HFFc6 (cell line): ENCODE measurements at regions not wholly inside any gene's neighbourhood (a gene's known extent, or its start where the extent isn't known, plus 50 kb on each side); places are given as distances from the start of the nearest gene placed in this dataset.

Experiments used
- DNase-seq: peaks from one replicate; pipeline ENCODE4 v3.0.0-alpha.2; 2018
- H3K27ac Mint-ChIP-seq: 2 replicates; pipeline ENCODE4 v1.8.0; 2020; ENCODE audit warnings: mild to moderate bottlenecking, mixed read lengths
- H3K27me3 Mint-ChIP-seq: 2 replicates; pipeline ENCODE4 v1.8.0; 2021; ENCODE audit warnings: mild to moderate bottlenecking, moderate library complexity, mixed read lengths; ENCODE audit not compliant: insufficient read depth
- H3K36me3 Mint-ChIP-seq: 2 replicates; pipeline ENCODE4 v1.8.0; 2021; ENCODE audit warnings: low read depth, mixed read lengths
- H3K4me1 Mint-ChIP-seq: 2 replicates; pipeline ENCODE4 v1.8.0; 2020; ENCODE audit warnings: low read depth, mixed read lengths
- H3K4me3 Mint-ChIP-seq: 2 replicates; pipeline ENCODE4 v1.8.0; 2020; ENCODE audit warnings: mild to moderate bottlenecking, moderate library complexity, mixed read lengths
- H3K9me3 Mint-ChIP-seq: 2 replicates; pipeline ENCODE4 v1.8.0; 2020; ENCODE audit warnings: mild to moderate bottlenecking, mixed read lengths
- TF ChIP-seq, protein P1 (sequence below): fragments of 200-600 bp; sonication (generic); IDR thresholded peaks from 2 replicates; pipeline ENCODE4 v1.5.0; 2021; ENCODE audit warnings: antibody characterized with exemption, mild to moderate bottlenecking

DNA sequence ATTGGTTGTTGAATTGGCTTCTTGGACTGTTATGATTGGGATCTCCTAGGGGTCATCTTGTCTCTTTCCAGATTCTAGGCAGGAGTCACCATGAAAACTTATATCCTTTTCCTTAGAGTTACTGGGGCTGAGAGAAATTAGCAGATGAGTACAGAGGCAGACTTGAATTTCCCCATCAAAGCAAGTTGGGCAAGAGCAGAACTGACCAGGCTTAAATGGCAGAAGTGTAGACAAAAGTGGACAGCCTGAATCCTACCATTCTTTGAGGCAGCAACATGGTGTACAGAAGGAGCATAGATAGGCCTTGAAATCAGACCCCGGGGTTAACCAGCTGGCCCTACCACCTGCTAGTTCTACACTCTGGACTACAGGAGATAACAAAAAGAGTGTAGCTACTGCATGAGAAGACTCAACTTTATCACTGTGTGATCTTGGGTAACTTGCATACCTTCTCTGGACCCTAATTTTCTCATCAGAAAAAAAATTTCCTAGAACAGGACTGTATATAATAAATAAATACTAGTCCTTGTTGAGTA lies 427.4 kb upstream of the CADM1 start:
- Mint-ChIP-seq H3K4me3 (no peak overlapping the region), H3K9me3 (peaks cover 51% of the 10 kb centered on the region), H3K27ac (no peak overlapping the region), H3K36me3 (no peaks in the 10 kb centered on the region), H3K4me1 (no peaks in the 10 kb centered on the region), H3K27me3 (no peaks in the 10 kb centered on the region)
- DNase-seq = no peak
- TF ChIP-seq, protein P1, sequence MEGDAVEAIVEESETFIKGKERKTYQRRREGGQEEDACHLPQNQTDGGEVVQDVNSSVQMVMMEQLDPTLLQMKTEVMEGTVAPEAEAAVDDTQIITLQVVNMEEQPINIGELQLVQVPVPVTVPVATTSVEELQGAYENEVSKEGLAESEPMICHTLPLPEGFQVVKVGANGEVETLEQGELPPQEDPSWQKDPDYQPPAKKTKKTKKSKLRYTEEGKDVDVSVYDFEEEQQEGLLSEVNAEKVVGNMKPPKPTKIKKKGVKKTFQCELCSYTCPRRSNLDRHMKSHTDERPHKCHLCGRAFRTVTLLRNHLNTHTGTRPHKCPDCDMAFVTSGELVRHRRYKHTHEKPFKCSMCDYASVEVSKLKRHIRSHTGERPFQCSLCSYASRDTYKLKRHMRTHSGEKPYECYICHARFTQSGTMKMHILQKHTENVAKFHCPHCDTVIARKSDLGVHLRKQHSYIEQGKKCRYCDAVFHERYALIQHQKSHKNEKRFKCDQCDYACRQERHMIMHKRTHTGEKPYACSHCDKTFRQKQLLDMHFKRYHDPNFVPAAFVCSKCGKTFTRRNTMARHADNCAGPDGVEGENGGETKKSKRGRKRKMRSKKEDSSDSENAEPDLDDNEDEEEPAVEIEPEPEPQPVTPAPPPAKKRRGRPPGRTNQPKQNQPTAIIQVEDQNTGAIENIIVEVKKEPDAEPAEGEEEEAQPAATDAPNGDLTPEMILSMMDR = no peak

DNA sequence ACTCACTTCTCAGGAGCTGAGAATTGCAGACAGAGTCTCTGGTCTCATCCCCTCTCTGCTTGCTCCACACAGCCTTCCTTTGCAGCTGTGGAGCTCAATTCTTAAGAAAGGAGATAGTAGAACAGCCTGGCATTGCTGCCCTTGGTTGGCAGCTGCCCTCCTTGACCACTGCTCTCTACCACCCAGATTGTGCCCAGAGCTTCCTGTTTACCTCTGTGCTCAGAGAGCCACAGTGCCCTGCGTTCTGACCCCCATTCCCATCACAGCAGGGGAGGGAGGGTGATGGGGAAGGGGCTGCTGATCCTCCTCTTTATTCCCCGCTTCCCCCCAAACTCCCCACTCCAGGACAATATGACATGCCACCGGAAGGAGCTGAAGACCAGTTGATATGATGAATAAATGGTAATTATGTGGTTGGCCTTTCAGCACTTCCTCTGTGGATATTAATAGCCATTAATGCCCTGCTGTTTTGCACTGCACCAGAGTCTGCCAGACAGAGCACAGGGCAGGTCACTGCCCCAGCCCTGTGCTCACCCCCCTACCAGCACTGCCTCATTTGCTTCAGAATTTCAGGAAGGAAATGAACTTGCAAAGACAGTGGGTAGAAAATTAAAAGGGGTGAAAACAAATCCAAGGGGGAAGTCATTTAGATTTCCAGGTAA lies 426.8 kb upstream of the CADM1 start:
- no peaks in the 10 kb centered on the region for H3K27me3 Mint-ChIP-seq
- no peak for DNase-seq
- H3K27ac Mint-ChIP-seq = no peak overlapping the region
- H3K9me3 Mint-ChIP-seq = peaks cover 51% of the 10 kb centered on the region
- TF ChIP-seq, protein P1 = no peak
- no peak overlapping the region for H3K4me3 Mint-ChIP-seq
- H3K36me3 Mint-ChIP-seq = peaks cover 5% of the 10 kb centered on the region; the same call in 1 of the 2 replicates
- H3K4me1 Mint-ChIP-seq = no peaks in the 10 kb centered on the region

DNA sequence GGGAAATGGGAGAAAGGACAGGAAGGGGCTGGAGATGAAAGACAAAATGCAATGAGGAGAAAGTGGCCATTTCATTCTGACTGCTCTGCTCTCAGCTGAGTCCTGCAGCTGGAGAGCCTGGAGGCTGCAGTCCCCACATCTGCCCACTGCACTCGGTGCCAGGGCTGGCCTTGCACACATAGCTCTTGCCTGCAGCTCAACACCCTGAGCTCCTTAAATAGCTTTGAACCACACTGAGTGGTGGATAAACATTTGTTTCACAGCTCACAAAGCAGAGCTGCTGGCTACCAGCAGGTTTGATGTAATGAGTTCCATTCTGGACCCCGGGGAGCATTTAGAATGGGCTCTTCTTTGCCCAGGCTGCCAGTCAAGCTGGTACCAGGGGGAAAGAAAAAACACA lies 426.1 kb upstream of the CADM1 start:
- Mint-ChIP-seq H3K4me1 (no peaks in the 10 kb centered on the region), H3K36me3 (peaks cover 5% of the 10 kb centered on the region; the same call in 1 of the 2 replicates), H3K9me3 (peaks cover 45% of the 10 kb centered on the region), H3K27me3 (no peaks in the 10 kb centered on the region), H3K4me3 (no peak overlapping the region), H3K27ac (no peak overlapping the region)
- no peak for DNase-seq
- TF ChIP-seq, protein P1 = no peak

DNA sequence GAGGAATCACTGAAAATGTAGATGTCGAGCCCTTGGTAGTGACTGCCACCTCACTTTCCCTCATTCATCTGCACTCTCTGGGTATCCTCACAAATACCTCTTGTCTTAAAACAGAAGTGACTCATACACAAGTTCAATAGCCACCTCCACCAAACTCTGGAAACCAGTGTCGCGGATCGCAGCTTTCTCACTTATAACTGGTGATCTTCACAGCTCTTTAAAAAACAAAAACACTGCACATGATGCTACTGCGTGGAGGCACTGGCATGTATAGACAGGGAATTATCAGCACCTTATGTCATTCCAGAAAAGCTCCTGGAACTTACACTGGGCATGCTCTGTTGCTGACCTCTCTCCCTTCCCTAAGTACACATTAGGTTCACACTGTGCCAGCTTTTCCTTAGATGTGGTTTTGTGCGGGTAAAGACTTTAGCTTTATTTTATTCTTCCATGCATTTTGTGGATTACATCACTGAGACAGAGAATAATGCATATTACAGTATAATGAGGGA lies 425.5 kb upstream of the CADM1 start:
- no peak overlapping the region for H3K4me3 Mint-ChIP-seq
- H3K4me1 Mint-ChIP-seq = no peaks in the 10 kb centered on the region
- H3K9me3 Mint-ChIP-seq = peaks cover 42% of the 10 kb centered on the region
- peaks cover 5% of the 10 kb centered on the region; the same call in 1 of the 2 replicates for H3K36me3 Mint-ChIP-seq
- no peak overlapping the region for H3K27ac Mint-ChIP-seq
- H3K27me3 Mint-ChIP-seq = no peaks in the 10 kb centered on the region
- TF ChIP-seq, protein P1 = no peak
- DNase-seq = no peak

- Mint-ChIP-seq H3K27me3 (no peaks in the 10 kb centered on the region), H3K36me3 (peaks cover 5% of the 10 kb centered on the region), H3K4me1 (no peaks in the 10 kb centered on the region), H3K9me3 (peaks cover 37% of the 10 kb centered on the region), H3K27ac (no peak overlapping the region), H3K4me3 (no peak overlapping the region)
- DNase-seq = no peak
- TF ChIP-seq, protein P1 = no peak
Measured at GRCh38 chr11:115928811-115929210, 424.6 kb upstream of the CADM1 start.
